PC-9 (cell line): ENCODE measurements at regions not wholly inside any gene's neighbourhood (a gene's known extent, or its start where the extent isn't known, plus 50 kb on each side); places are given as distances from the start of the nearest gene placed in this dataset.

Experiments used
- BruUV-seq: library from RNA; stranded (reverse); fragments of 400-500 nt; replicated peaks from 2 replicates; lab custom pipeline; 2021; lab: Mats Ljungman, UMichigan
- CTCF ChIA-PET: fragments of 300-600 bp; sonication (Branson Sonifier 250); formaldehyde crosslinking; loops from one replicate; lab custom pipeline; 2022; ENCODE audit warnings: antibody characterized with exemption; lab: Charles Lee
- POLR2A ChIA-PET: fragments of 300-600 bp; sonication (Branson Sonifier 250); formaldehyde crosslinking; loops from one replicate; lab custom pipeline; 2022; ENCODE audit warnings: antibody characterized with exemption; ENCODE audit not compliant: unreplicated experiment; lab: Charles Lee
- DNase-seq, 2 experiments: peaks; one replicate each; pipeline versions ENCODE4 v3.0.0 to v3.0.0-alpha.2; 2015 to 2022; ENCODE audit warnings: mixed read lengths in 1 of 2
- H2AFZ ChIP-seq: fragments of 200-600 bp; sonication (generic); 2 replicates; pipeline ENCODE4 v1.8.1; 2017; ENCODE audit warnings: antibody characterized with exemption
- H3F3A ChIP-seq: fragments of 200-600 bp; sonication (generic); 2 replicates; pipeline ENCODE4 v1.8.1; 2017; ENCODE audit warnings: antibody characterized with exemption, mild to moderate bottlenecking, low read depth; ENCODE audit not compliant: insufficient read depth
- H3K27ac ChIP-seq: fragments of 200-600 bp; sonication (generic); 2 replicates; pipeline ENCODE4 v1.6.1; 2016; ENCODE audit warnings: mixed run types
- H3K27me3 ChIP-seq: fragments of 200-600 bp; sonication (generic); 2 replicates; pipeline ENCODE4 v1.6.1; 2016; ENCODE audit warnings: low read depth, mixed run types; ENCODE audit not compliant: insufficient read depth
- H3K36me3 ChIP-seq: fragments of 200-600 bp; sonication (generic); 2 replicates; pipeline ENCODE4 v1.6.1; 2016; ENCODE audit warnings: low read depth, mixed run types
- H3K4me1 ChIP-seq: fragments of 200-600 bp; sonication (generic); replicated peaks from 2 replicates; pipeline ENCODE4 v1.6.1; 2016; ENCODE audit warnings: mixed run types; ENCODE audit not compliant: insufficient read depth
- H3K4me2 ChIP-seq: fragments of 200-600 bp; sonication (generic); 2 replicates; pipeline ENCODE4 v1.6.1; 2017; ENCODE audit warnings: mixed run types
- H3K4me3 ChIP-seq: fragments of 200-600 bp; sonication (generic); 2 replicates; pipeline ENCODE4 v1.6.1; 2016; ENCODE audit warnings: mixed run types
- H3K79me2 ChIP-seq: fragments of 200-600 bp; sonication (generic); 2 replicates; pipeline ENCODE4 v1.6.1; 2017; ENCODE audit warnings: low read depth, mixed run types
- H3K9me2 ChIP-seq: fragments of 200-600 bp; sonication (generic); 2 replicates; pipeline ENCODE4 v1.8.1; 2017; ENCODE audit warnings: mild to moderate bottlenecking; ENCODE audit not compliant: insufficient read depth
- H3K9me3 ChIP-seq: fragments of 200-600 bp; sonication (generic); 2 replicates; pipeline ENCODE4 v1.8.1; 2016; ENCODE audit warnings: low read depth; ENCODE audit not compliant: insufficient read depth
- H4K20me1 ChIP-seq: fragments of 200-600 bp; sonication (generic); 2 replicates; pipeline ENCODE4 v1.8.1; 2017; ENCODE audit not compliant: insufficient read depth
- EZH2 ChIP-seq: fragments of 200-600 bp; sonication (generic); IDR thresholded peaks from 2 replicates; pipeline ENCODE4 v1.8.0; 2017; ENCODE audit warnings: antibody characterized with exemption, low read depth
- intact Hi-C: fragments of 100-400 bp; cut with micrococcal nuclease; formaldehyde crosslinking; loops from one replicate; pipeline ENCODE4 v1.10.0; 2022; ENCODE audit not compliant: unreplicated experiment
- TF ChIP-seq, protein P1 (sequence below): fragments of 200-600 bp; sonication (generic); conservative IDR thresholded peaks from 2 replicates; pipeline ENCODE4 v1.6.1; 2017; ENCODE audit warnings: mixed run types, antibody characterized with exemption, mild to moderate bottlenecking, moderate library complexity

DNA sequence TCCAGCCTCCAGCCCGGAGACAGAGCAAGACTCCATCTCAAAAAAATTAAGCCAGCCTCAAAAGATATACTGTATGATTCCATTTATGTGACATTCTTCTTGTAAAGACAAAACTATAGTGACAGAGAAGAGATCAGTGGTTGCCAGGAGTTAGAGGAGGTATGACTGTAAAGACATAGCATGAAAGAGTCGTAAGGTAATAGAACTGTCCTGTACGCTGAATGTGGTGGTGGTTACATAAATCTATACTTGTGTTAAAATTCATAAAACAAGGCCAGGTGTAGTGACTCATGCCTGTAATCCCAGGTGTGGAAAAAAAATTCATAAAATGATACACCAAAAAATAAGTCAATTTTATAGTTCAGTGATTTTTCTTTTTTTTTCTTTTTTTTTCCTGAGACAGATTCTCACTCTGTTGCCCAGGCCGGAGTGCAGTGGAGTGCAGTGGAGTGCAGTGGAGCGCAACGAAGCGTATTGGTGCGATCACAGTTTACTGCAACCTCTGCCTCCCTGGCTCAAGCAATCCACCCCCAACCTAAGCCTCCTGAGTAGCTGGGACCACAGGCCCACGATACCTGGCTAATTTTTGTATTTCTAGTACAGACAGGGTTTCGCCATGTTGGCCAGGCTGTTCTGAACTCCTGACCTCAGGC, 84.9 kb upstream of the CXADR start:
- DNase-seq, result no peak
- Histone ChIP-seq H3F3A (no peaks in the 10 kb centered on the region), H3K27me3 (no peaks in the 10 kb centered on the region), H3K4me2 (no peak overlapping the region), H3K9me2 (no peaks in the 10 kb centered on the region), H3K36me3 (no peaks in the 10 kb centered on the region), H3K4me3 (no peak overlapping the region), H3K27ac (no peak overlapping the region), H3K79me2 (no peaks in the 10 kb centered on the region), H4K20me1 (no peaks in the 10 kb centered on the region), H3K4me1 (no peaks in the 10 kb centered on the region), H2AFZ (no peak overlapping the region), H3K9me3 (no peaks in the 10 kb centered on the region)
- POLR2A ChIA-PET, result no interaction called here
- intact Hi-C loops, result no loop called here
- TF ChIP-seq EZH2, result no peak
- CTCF ChIA-PET, result no interaction called here
- no TSS peak for BruUV-seq

DNA sequence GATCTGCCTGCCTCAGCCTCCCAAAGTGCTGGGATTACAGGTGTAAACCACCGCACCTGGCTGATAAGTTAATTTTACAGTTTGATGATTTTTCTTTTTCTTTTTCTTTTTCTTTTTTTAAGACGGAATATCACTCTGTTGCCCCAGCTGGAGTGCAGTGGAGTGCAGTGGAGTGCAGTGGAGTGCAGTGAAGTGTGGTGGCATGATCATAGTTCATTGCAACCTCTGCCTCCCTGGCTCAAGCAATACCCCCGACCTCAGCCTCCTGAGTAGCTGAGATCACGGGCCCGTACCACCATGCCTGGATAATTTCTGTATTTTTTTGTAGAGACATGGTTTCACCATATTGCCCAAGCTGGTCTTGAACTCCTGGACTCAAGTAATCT, 84.4 kb upstream of the CXADR start:
- H3K36me3 ChIP-seq, result no peaks in the 10 kb centered on the region
- H3K9me3 ChIP-seq, result no peaks in the 10 kb centered on the region
- H3K4me2 ChIP-seq, result no peak overlapping the region
- H3K27ac ChIP-seq, result no peak overlapping the region
- intact Hi-C loops, result no loop called here
- H3F3A ChIP-seq, result no peaks in the 10 kb centered on the region
- ChIA-PET POLR2A (no interaction called here), CTCF (no interaction called here)
- H3K27me3 ChIP-seq, result no peaks in the 10 kb centered on the region
- H3K79me2 ChIP-seq, result no peaks in the 10 kb centered on the region
- TF ChIP-seq, protein P1, sequence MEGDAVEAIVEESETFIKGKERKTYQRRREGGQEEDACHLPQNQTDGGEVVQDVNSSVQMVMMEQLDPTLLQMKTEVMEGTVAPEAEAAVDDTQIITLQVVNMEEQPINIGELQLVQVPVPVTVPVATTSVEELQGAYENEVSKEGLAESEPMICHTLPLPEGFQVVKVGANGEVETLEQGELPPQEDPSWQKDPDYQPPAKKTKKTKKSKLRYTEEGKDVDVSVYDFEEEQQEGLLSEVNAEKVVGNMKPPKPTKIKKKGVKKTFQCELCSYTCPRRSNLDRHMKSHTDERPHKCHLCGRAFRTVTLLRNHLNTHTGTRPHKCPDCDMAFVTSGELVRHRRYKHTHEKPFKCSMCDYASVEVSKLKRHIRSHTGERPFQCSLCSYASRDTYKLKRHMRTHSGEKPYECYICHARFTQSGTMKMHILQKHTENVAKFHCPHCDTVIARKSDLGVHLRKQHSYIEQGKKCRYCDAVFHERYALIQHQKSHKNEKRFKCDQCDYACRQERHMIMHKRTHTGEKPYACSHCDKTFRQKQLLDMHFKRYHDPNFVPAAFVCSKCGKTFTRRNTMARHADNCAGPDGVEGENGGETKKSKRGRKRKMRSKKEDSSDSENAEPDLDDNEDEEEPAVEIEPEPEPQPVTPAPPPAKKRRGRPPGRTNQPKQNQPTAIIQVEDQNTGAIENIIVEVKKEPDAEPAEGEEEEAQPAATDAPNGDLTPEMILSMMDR, result no peak
- no peak for TF ChIP-seq EZH2
- no TSS peak for BruUV-seq
- no peak overlapping the region for H3K4me3 ChIP-seq
- no peaks in the 10 kb centered on the region for H3K9me2 ChIP-seq
- H2AFZ ChIP-seq, result no peak overlapping the region
- H4K20me1 ChIP-seq, result no peaks in the 10 kb centered on the region
- DNase-seq, result no peak
- H3K4me1 ChIP-seq, result no peaks in the 10 kb centered on the region

DNA sequence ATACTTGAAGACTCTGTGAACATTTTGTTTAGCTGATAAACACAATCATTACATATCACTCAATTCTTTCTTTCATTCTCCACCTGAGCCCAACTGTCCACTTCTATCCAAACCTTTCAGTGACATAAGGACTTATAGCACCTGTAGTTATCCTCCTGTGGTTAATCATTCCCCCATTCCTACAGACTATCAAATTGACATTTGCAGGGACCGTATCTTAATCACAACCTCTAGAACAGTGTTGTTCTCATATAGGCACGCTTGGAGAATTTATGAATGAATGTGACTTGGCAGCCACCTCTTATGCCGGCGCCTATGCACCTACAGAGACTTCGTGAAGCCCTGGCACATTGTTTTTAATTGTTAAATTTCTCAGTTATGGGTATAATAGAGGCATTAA, 83.9 kb upstream of the CXADR start:
- intact Hi-C loops, result no loop called here
- no peak for DNase-seq
- ChIA-PET CTCF (no interaction called here), POLR2A (no interaction called here)
- no peak overlapping the region for H3K4me3 ChIP-seq
- no peaks in the 10 kb centered on the region for H3K27me3 ChIP-seq
- H3K27ac ChIP-seq, result no peak overlapping the region
- no peaks in the 10 kb centered on the region for H3F3A ChIP-seq
- H2AFZ ChIP-seq, result no peak overlapping the region
- TF ChIP-seq, protein P1, result no peak
- no peak for TF ChIP-seq EZH2
- H3K4me1 ChIP-seq, result no peaks in the 10 kb centered on the region
- H3K9me3 ChIP-seq, result no peaks in the 10 kb centered on the region
- H3K79me2 ChIP-seq, result no peaks in the 10 kb centered on the region
- H3K4me2 ChIP-seq, result no peak overlapping the region
- BruUV-seq, result no TSS peak
- no peaks in the 10 kb centered on the region for H3K36me3 ChIP-seq
- H3K9me2 ChIP-seq, result no peaks in the 10 kb centered on the region
- no peaks in the 10 kb centered on the region for H4K20me1 ChIP-seq

DNA sequence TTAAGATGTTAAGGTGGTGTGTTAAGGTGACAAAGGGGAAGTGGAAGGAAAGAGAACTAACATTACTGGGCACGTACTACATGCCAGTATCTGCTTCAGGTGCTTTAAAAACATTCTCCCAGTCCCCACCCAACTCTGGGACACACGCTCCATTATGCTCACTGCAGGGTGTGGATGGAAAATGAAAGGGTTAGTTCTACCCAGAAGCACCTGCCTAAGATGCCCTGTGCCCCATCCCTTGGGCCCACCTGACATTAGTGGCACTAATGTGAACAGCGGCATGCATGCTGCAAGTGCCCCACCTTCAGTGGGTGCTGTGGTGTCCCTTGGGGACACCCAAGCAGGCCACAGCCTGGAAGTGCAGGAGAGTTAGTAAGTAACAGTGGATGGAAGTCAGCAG, 82.9 kb upstream of the CXADR start:
- Histone ChIP-seq H3K27me3 (no peaks in the 10 kb centered on the region), H4K20me1 (no peaks in the 10 kb centered on the region), H3K36me3 (no peaks in the 10 kb centered on the region), H3K4me3 (no peak overlapping the region), H2AFZ (no peak overlapping the region), H3F3A (0 out of 2 replicates have a peak, but pooled peaks cover under 1% of the 10 kb centered on the region), H3K27ac (no peak overlapping the region), H3K4me1 (no peaks in the 10 kb centered on the region), H3K9me2 (no peaks in the 10 kb centered on the region), H3K4me2 (no peak overlapping the region), H3K79me2 (no peaks in the 10 kb centered on the region), H3K9me3 (no peaks in the 10 kb centered on the region)
- DNase-seq, result no peak
- BruUV-seq, result no TSS peak
- intact Hi-C loops, result no loop called here
- CTCF ChIA-PET, result no interaction called here
- POLR2A ChIA-PET, result no interaction called here
- TF ChIP-seq EZH2, result no peak
- TF ChIP-seq, protein P1, result no peak
